ENCODE measurements at regions not wholly inside any gene's neighbourhood (a gene's known extent, or its start where the extent isn't known, plus 50 kb on each side); places are given as distances from the start of the nearest gene placed in this dataset.

DNA sequence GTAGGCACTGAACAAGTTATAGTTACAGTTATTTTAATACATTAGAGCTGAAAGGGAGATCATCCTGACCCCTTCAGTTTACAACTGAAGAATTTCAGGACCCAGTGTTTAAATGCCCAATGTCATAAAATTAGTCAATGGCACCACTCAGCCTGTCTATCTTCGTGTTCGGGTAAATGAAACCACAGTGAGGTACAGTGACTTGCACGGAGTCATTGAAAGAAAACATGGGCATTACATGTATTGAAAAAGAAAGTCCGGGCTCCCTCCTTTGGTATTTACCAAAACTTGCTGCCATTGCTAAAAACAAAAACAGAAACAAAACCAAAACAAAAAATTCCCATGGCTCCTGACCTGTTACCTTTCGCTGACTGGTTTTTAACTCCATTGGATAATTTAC lies 131.7 kb downstream of the SH2D1A start:
- H3K36me3 Mint-ChIP-seq (ENCODE audit: low read depth, unreplicated experiment), result no peaks in the 10 kb centered on the region
- TF ChIP-seq, protein P1, sequence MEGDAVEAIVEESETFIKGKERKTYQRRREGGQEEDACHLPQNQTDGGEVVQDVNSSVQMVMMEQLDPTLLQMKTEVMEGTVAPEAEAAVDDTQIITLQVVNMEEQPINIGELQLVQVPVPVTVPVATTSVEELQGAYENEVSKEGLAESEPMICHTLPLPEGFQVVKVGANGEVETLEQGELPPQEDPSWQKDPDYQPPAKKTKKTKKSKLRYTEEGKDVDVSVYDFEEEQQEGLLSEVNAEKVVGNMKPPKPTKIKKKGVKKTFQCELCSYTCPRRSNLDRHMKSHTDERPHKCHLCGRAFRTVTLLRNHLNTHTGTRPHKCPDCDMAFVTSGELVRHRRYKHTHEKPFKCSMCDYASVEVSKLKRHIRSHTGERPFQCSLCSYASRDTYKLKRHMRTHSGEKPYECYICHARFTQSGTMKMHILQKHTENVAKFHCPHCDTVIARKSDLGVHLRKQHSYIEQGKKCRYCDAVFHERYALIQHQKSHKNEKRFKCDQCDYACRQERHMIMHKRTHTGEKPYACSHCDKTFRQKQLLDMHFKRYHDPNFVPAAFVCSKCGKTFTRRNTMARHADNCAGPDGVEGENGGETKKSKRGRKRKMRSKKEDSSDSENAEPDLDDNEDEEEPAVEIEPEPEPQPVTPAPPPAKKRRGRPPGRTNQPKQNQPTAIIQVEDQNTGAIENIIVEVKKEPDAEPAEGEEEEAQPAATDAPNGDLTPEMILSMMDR (IDR thresholded peaks at IDR 0.05; ENCODE audit: unreplicated experiment), result no peak

DNA sequence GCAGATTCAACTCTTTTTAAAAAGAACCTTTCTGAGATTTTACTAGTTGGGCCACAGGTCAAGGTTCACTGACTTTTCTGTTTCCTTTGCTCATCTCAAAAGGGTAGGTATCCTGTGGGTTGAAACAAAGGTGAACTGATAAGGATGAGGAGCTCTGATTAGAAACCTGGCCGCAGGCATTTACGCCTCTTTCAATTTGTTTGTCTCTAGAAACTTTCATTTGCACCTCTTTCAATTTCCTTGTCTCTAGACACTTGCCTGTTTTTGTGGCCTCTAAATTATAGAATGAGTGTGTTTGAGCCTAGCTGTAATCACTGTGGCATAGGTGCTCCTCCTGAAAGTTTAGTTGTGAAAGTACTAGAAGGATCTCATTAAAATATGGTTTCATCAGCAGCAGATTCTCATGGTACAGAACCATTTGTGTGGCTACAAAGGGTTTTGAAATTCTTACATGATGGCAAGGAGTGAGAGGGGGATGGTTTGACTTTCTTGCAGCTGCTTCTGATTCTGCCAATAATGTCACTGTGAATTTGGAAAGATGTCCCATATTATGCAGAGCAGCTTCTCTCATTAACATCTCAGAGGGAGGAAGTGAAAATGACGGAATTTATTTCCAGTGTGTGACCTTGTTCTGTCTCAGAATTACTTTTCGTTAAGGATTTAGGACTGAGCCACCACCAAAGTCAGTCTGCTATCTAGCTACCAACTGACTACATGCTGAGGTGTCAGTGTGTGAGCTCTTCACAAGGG lies 142.2 kb downstream of the SH2D1A start:
- Mint-ChIP-seq H3K27me3 (ENCODE audit: unreplicated experiment) (no peaks in the 10 kb centered on the region), H3K27ac (ENCODE audit: unreplicated experiment) (no peak overlapping the region), H3K4me3 (ENCODE audit: unreplicated experiment) (no peak overlapping the region), H3K4me1 (ENCODE audit: unreplicated experiment) (no peaks in the 10 kb centered on the region), H3K9me3 (ENCODE audit: unreplicated experiment) (no peaks in the 10 kb centered on the region), H3K36me3 (ENCODE audit: low read depth, unreplicated experiment) (no peaks in the 10 kb centered on the region)
- DNase-seq (ENCODE audit: low spot score), result no peak
- TF ChIP-seq, protein P1 (IDR thresholded peaks at IDR 0.05; ENCODE audit: unreplicated experiment), result no peak

More for the DNA sequence above, 131.7 kb downstream of the SH2D1A start:
- Mint-ChIP-seq H3K9me3 (ENCODE audit: unreplicated experiment) (no peaks in the 10 kb centered on the region), H3K27ac (ENCODE audit: unreplicated experiment) (no peak overlapping the region), H3K4me3 (ENCODE audit: unreplicated experiment) (no peak overlapping the region), H3K4me1 (ENCODE audit: unreplicated experiment) (no peaks in the 10 kb centered on the region), H3K27me3 (ENCODE audit: unreplicated experiment) (peaks cover 1% of the 10 kb centered on the region)
- no peak for DNase-seq (ENCODE audit: low spot score)

DNA sequence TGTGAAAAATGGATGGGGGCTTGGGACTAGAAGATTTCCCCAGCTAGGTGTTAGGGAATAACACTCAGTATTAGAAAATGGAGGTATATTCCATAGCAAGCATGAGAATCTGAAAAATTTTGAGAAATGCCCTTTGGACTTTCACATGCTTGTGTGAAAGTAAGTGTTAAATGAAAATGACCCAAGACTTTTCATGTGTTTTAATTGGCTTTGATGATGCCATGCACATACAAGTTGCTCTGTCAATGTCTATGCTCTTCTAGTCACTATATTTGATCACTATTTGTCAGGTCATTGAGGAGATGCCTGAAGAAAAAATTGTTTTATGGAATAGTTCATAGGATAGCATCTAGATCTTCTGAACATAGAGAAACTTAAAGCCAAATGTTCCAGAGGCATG lies 147.6 kb downstream of the SH2D1A start:
- H3K27ac Mint-ChIP-seq (ENCODE audit: unreplicated experiment), result no peak overlapping the region
- H3K36me3 Mint-ChIP-seq (ENCODE audit: low read depth, unreplicated experiment), result no peaks in the 10 kb centered on the region
- TF ChIP-seq, protein P1 (IDR thresholded peaks at IDR 0.05; ENCODE audit: unreplicated experiment), result no peak
- H3K4me3 Mint-ChIP-seq (ENCODE audit: unreplicated experiment), result no peak overlapping the region
- H3K9me3 Mint-ChIP-seq (ENCODE audit: unreplicated experiment), result no peaks in the 10 kb centered on the region
- H3K27me3 Mint-ChIP-seq (ENCODE audit: unreplicated experiment), result no peaks in the 10 kb centered on the region
- no peaks in the 10 kb centered on the region for H3K4me1 Mint-ChIP-seq (ENCODE audit: unreplicated experiment)
- no peak for DNase-seq (ENCODE audit: low spot score)

DNA sequence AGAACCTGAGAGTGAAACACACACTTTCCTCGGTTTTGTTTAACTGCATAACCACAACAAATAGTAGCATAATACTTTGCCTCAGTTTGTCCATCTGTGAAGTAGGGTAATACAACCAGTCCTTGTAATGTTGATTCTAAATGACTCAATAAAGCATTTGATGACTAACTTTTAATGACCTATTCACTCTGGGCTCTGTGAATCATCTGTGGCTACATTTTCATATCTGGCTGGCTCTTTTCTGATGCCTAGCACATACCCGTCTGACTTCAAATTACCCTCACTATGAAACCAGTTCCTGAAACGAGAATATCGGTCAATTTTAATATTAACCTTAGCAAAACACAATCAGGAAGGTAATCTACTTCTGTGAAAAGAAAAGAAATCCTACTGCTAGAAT lies 151.0 kb downstream of the SH2D1A start:
- H3K36me3 Mint-ChIP-seq (ENCODE audit: low read depth, unreplicated experiment), result no peaks in the 10 kb centered on the region
- no peaks in the 10 kb centered on the region for H3K9me3 Mint-ChIP-seq (ENCODE audit: unreplicated experiment)
- no peak overlapping the region for H3K27ac Mint-ChIP-seq (ENCODE audit: unreplicated experiment)
- no peaks in the 10 kb centered on the region for H3K27me3 Mint-ChIP-seq (ENCODE audit: unreplicated experiment)
- TF ChIP-seq, protein P1 (IDR thresholded peaks at IDR 0.05; ENCODE audit: unreplicated experiment), result no peak
- no peak overlapping the region for H3K4me3 Mint-ChIP-seq (ENCODE audit: unreplicated experiment)
- no peak for DNase-seq (ENCODE audit: low spot score)
- no peaks in the 10 kb centered on the region for H3K4me1 Mint-ChIP-seq (ENCODE audit: unreplicated experiment)

DNA sequence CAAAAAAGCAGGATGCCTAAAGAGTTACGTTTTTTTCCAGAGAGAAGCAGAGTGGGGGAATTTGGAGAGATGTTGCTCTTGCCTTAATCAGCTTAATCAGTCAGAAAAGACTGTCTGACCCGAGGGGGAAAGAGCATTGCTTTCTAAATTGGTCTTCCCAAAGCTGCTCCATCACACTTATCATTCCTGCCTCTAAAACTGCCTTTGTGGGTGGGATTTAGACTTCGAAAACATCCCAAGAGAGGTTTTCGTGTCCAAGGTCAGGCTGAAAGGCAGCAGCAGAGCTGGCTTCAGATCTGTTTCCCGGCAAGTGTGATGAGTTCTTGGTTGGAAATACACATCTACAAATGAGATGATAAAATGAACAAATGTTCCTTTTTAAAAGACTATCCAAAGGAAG lies 155.2 kb downstream of the SH2D1A start:
- Mint-ChIP-seq H3K4me1 (ENCODE audit: unreplicated experiment) (no peaks in the 10 kb centered on the region), H3K27me3 (ENCODE audit: unreplicated experiment) (no peaks in the 10 kb centered on the region), H3K36me3 (ENCODE audit: low read depth, unreplicated experiment) (no peaks in the 10 kb centered on the region), H3K9me3 (ENCODE audit: unreplicated experiment) (no peaks in the 10 kb centered on the region), H3K27ac (ENCODE audit: unreplicated experiment) (no peak overlapping the region), H3K4me3 (ENCODE audit: unreplicated experiment) (no peak overlapping the region)
- TF ChIP-seq, protein P1 (IDR thresholded peaks at IDR 0.05; ENCODE audit: unreplicated experiment), result no peak
- no peak for DNase-seq (ENCODE audit: low spot score)
